ENCODE measurements at regions not wholly inside any gene's neighbourhood (a gene's known extent, or its start where the extent isn't known, plus 50 kb on each side); places are given as distances from the start of the nearest gene placed in this dataset.

DNA sequence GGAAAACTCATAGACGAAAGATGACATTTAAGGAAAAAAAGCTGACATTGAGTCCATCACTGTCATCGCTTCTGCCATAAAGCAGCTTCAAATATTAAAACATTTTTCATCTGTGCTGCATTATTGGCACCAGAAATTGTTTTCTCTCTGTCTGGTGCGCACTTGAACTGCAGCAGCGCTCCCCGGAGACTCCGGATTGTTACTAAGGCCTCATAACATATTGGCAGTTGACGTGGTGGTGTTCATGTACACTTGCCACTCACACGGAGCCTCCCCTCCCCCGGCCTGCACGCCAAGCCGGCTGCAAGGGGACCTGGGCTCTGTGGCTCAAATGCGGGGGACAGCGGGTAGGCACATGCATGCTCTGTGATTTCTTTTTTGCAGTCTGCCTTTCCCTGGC lies 203.2 kb downstream of the TSHZ3 start:
- H3K4me1 ChIP-seq (ENCODE audit: insufficient read depth, low read length): no peaks in the 10 kb centered on the region
- no peaks in the 10 kb centered on the region for H3K36me3 ChIP-seq (ENCODE audit: insufficient read depth, low read length)
- no peaks in the 10 kb centered on the region for H3K9me3 ChIP-seq (ENCODE audit: control insufficient read depth, insufficient read depth, low read length)
- H3K9ac ChIP-seq (ENCODE audit: low read depth, low read length): no peak overlapping the region

DNA sequence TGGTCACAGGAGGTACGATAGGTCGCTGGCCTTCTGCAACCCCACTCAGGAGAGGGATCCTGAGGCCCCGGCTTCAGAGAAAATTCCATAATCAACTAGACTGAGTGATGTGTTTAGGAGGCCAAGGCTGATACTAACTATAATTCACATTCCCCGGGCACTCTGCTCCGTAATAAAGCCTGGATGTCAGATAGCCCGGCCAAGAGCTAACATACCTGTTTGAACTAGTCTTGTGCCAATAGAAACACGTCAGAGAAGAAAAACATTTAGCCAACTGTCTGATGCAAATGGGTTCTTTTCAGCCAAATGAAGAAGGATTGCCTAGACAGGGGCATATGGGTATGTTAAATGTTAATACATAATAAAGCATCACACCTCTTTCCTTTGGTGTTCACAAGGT lies 204.2 kb downstream of the TSHZ3 start:
- H3K4me1 ChIP-seq (ENCODE audit: insufficient read depth, low read length): no peaks in the 10 kb centered on the region
- H3K36me3 ChIP-seq (ENCODE audit: insufficient read depth, low read length): no peaks in the 10 kb centered on the region
- no peaks in the 10 kb centered on the region for H3K9me3 ChIP-seq (ENCODE audit: control insufficient read depth, insufficient read depth, low read length)
- no peak overlapping the region for H3K9ac ChIP-seq (ENCODE audit: low read depth, low read length)

DNA sequence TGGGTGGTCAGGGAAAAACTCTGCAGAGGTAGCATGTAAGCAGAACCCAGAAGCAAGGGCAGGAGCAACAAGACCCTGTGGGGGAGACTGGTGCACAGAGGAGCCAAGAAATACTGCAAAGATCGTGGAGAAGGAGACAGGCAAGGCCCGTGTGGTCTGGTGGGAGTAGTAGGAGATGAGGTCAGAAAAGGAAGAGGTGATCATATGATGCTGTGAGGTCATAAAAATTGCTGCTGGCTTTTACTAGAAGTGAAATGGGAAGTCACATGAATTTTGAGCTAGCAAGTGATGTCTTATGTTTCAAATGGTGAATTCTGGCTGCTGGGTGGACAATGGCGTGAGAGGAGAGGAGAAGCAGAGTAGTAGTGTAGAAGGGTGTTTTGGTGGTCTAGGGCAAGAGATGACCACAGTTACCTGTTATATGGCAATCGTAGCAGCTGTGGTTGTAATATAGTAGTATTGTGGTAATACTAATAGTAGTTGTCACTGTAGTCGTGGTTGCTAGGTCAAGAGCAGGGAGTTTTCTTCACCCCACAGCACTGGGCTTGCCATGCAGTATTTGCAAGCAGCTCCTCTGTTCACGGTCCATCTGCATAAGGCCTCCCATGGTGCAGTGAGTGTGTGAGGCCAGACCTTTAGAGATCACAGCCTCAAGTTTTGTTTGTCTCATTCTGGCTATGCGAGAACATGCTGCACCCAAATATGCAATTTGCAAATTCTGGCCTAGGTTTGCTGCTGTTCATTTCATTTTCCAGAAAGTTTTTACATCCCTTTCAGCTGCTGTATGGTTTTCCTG lies 205.0 kb downstream of the TSHZ3 start:
- Histone ChIP-seq H3K4me1 (ENCODE audit: insufficient read depth, low read length) (no peaks in the 10 kb centered on the region), H3K36me3 (ENCODE audit: insufficient read depth, low read length) (no peaks in the 10 kb centered on the region), H3K9me3 (ENCODE audit: control insufficient read depth, insufficient read depth, low read length) (no peaks in the 10 kb centered on the region), H3K9ac (ENCODE audit: low read depth, low read length) (no peak overlapping the region)

DNA sequence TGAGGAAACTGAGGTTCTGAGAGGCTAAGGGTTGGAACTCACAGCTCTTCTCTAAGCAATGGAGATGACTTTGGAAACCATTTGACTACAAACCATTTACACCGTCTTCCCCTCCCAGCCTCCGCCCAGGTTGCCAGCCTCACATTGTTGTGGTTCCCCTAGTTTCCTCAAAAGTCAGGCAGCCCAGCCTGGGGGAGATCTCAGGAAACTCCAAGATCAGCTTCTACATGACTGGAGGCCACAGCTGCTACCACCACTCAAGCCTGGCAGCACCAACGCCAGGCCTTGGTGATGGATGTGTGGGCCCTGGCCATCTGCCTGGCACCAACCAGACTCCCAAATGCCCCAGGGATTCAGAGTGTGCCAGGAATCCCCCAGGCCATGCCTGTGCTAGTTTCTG lies 207.9 kb downstream of the TSHZ3 start:
- Histone ChIP-seq H3K9me3 (ENCODE audit: control insufficient read depth, insufficient read depth, low read length) (no peaks in the 10 kb centered on the region), H3K36me3 (ENCODE audit: insufficient read depth, low read length) (no peaks in the 10 kb centered on the region), H3K4me1 (ENCODE audit: insufficient read depth, low read length) (no peaks in the 10 kb centered on the region), H3K9ac (ENCODE audit: low read depth, low read length) (no peak overlapping the region)

DNA sequence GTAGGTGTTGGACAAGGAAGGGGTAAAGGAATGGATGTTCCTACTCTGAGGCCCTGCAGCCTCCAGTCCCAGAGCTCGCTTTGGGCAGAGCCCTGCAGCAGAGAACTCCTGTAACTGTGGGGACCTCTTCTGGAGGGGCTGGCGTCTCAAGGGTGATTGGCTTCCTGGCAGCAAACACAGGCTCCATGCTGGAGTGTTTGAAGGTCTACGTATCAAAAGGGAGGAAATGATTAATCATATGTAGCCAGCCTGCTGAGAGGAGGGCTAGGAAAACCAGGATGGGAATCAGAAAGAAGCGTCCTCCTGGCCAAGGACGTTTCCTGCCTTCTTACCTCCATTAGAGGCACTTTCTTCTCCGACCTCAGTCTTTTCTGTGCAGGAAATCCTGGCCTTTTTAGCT lies 208.5 kb downstream of the TSHZ3 start:
- H3K36me3 ChIP-seq (ENCODE audit: insufficient read depth, low read length): no peaks in the 10 kb centered on the region
- no peak overlapping the region for H3K9ac ChIP-seq (ENCODE audit: low read depth, low read length)
- no peaks in the 10 kb centered on the region for H3K9me3 ChIP-seq (ENCODE audit: control insufficient read depth, insufficient read depth, low read length)
- H3K4me1 ChIP-seq (ENCODE audit: insufficient read depth, low read length): no peaks in the 10 kb centered on the region

DNA sequence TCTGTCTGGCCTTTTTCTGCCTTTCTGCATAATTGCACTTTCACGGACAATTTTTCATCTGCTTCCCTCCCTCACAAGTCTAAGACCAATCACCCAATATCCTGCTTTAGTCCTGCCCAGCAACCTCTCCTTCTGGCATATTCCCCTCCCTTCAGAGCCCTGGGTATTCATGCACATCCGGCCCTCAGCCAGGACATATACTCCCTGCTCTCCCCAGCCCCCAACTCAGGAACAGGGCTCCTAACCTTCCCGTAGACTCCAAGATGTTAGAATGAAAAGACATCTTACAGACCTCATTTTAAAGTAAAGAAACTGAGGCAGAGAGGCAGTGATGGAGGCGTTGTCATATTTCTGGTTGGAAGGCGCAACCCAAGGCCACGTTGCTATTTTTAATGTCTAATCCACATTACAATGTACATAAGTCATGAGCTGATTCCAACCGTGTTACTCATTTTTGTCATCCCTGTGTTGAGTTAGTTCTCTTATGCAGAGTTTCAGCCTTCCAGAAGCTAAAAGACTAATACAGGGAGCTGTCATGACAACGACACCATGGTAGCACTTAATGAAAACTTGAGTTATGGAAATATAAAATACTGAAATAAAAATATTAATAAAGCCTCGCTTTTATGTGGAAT lies 209.2 kb downstream of the TSHZ3 start:
- H3K36me3 ChIP-seq (ENCODE audit: insufficient read depth, low read length): no peaks in the 10 kb centered on the region
- no peaks in the 10 kb centered on the region for H3K9me3 ChIP-seq (ENCODE audit: control insufficient read depth, insufficient read depth, low read length)
- H3K4me1 ChIP-seq (ENCODE audit: insufficient read depth, low read length): no peaks in the 10 kb centered on the region
- H3K9ac ChIP-seq (ENCODE audit: low read depth, low read length): no peak overlapping the region

DNA sequence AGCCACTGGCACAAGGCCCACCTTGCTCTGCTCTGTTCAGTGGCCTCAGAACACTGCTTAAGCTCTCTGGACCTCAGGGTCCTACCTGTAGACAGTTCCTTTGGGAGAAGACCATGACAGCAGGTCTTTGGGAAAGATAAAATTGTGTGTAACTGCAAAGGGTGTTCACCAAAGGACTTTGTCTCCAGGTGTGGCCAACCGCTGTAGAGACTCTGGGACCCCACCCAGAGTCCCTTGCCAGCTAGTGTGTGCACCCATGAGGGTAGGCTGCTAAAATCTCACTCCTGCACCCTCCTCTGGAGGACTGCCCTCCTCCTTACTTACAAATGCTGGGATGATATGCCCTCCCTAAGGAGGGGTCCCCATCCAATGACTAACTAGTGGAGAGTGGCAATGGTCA lies 211.2 kb downstream of the TSHZ3 start:
- no peaks in the 10 kb centered on the region for H3K36me3 ChIP-seq (ENCODE audit: insufficient read depth, low read length)
- H3K9ac ChIP-seq (ENCODE audit: low read depth, low read length): no peak overlapping the region
- no peaks in the 10 kb centered on the region for H3K9me3 ChIP-seq (ENCODE audit: control insufficient read depth, insufficient read depth, low read length)
- no peaks in the 10 kb centered on the region for H3K4me1 ChIP-seq (ENCODE audit: insufficient read depth, low read length)

DNA sequence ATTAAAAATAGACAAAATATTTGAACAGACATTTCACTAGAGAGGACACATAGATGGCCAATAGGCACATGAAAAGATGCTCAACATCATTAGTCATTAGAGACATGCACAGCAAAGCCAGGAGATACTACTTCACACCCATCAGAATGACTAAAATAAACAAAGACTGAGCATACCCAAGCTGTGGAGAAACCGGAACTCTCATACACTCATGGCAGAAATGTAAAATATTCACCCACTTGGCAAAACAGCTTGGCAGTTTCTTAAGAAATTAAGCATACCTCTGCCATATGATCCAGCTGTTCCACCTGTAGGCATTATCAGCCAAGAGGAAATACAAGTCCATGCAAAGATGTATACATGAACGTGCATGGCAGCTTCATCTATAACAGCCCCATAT lies 213.4 kb downstream of the TSHZ3 start:
- Histone ChIP-seq H3K9ac (ENCODE audit: low read depth, low read length) (no peak overlapping the region), H3K4me1 (ENCODE audit: insufficient read depth, low read length) (no peaks in the 10 kb centered on the region), H3K36me3 (ENCODE audit: insufficient read depth, low read length) (no peaks in the 10 kb centered on the region)

DNA sequence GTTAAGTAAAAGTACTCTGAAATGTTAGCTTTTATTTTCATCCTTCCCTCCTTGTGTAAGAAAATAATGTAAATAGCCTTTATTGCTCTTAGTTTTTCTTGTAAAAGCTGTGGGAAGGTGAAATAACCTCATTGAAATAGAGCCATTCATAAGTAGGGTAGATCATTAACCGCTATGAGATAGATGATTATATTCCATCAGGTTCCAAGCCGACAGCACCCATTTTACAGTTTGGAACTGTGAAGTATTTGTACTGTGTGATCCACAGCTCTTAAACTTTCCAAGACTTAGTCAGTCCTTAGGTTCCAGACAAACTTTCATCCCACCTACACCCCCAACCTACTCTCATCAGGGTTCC lies 216.5 kb downstream of the TSHZ3 start:
- Histone ChIP-seq H3K9ac (ENCODE audit: low read depth, low read length) (no peak overlapping the region), H3K9me3 (ENCODE audit: control insufficient read depth, insufficient read depth, low read length) (no peaks in the 10 kb centered on the region), H3K4me1 (ENCODE audit: insufficient read depth, low read length) (peaks cover 2% of the 10 kb centered on the region; the same call in 1 of the 2 replicates), H3K36me3 (ENCODE audit: insufficient read depth, low read length) (no peaks in the 10 kb centered on the region)

More for the DNA sequence above, 213.4 kb downstream of the TSHZ3 start:
- H3K9me3 ChIP-seq (ENCODE audit: control insufficient read depth, insufficient read depth, low read length): no peaks in the 10 kb centered on the region

DNA sequence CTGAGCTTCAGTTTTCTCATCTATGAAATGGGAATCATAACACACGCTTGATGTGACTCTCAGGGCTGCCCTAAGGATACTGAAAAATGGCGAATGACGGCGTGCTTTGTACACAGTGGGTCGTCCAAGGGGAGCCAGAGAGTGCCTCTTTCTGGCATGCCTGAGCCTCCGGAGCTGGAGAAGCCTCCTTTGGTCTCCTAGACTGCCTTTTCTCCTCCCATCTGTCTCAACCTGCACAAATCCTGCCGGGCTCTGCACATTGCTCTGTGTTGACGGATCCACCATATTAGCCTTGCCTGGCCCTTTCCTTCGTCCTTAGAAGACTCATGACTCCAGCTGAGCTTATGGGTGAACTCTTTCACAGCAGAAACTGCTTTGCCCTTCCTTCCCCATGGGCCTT lies 220.9 kb downstream of the TSHZ3 start:
- Histone ChIP-seq H3K9ac (ENCODE audit: low read depth, low read length) (no peak overlapping the region), H3K4me1 (ENCODE audit: insufficient read depth, low read length) (peaks cover 11% of the 10 kb centered on the region; the same call in 1 of the 2 replicates), H3K9me3 (ENCODE audit: control insufficient read depth, insufficient read depth, low read length) (no peaks in the 10 kb centered on the region), H3K36me3 (ENCODE audit: insufficient read depth, low read length) (no peaks in the 10 kb centered on the region)

DNA sequence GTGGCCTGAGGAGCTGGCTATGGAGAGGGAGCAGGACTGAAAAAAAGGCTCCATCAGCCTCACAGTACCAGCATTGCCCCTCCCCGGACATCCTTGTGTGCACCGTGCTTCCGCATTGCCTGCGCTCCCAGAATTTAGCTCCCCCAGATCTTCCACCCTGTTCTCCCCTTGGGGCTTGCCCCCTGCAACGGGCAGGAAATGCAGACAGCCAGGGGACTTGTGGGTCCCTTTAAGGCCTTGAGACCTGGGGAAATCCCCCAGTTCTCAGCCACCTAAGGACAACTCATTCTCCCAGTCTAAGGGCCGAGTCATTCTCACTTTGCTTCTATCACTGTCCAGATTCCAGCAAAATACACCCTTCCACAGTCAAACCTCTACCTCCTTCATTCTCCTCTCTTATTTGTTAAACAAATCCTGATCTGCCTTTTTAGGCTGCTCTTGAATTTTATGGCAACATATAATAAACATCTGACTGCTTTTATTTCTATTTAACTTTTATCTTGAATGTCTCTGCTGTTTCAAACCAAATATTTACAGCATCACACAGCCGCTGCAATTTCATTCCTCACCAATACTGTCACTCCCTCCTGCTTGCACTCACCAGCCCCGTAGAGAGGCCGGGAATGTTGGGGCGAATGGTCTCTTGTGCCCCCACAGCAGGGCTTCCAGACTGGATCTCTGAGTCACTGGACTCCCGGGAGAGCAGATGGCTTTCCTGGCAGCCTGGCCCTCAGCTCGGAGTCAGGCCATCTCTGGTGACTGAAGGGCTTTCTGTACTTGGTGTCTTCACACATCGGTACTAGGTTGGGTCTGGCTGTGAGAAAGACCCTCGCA lies 221.9 kb downstream of the TSHZ3 start:
- Histone ChIP-seq H3K4me1 (ENCODE audit: insufficient read depth, low read length) (peaks cover 11% of the 10 kb centered on the region; the same call in 1 of the 2 replicates), H3K9me3 (ENCODE audit: control insufficient read depth, insufficient read depth, low read length) (no peaks in the 10 kb centered on the region), H3K9ac (ENCODE audit: low read depth, low read length) (no peak overlapping the region), H3K36me3 (ENCODE audit: insufficient read depth, low read length) (no peaks in the 10 kb centered on the region)

DNA sequence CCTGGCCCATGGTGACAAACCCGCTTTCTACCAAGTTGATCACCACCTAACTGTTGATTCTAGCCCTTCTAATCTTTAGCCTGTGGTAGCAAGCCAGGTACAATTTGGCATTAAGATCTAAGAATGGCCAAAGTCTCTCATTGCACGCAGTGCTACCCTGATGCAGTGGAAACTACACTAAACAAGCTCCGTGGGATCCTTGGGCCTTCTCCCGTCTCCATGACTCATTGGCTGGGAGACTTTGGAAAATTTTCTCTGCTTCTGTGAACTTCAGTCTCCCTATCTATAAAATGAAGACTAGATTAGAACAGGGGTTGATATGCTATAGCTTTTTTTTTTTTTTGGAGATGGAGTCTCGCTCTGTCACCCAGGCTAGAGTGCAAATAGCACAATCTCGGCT lies 223.0 kb downstream of the TSHZ3 start:
- Histone ChIP-seq H3K9me3 (ENCODE audit: control insufficient read depth, insufficient read depth, low read length) (no peaks in the 10 kb centered on the region), H3K4me1 (ENCODE audit: insufficient read depth, low read length) (peaks cover 11% of the 10 kb centered on the region; the same call in 1 of the 2 replicates), H3K36me3 (ENCODE audit: insufficient read depth, low read length) (no peaks in the 10 kb centered on the region), H3K9ac (ENCODE audit: low read depth, low read length) (no peak overlapping the region)

DNA sequence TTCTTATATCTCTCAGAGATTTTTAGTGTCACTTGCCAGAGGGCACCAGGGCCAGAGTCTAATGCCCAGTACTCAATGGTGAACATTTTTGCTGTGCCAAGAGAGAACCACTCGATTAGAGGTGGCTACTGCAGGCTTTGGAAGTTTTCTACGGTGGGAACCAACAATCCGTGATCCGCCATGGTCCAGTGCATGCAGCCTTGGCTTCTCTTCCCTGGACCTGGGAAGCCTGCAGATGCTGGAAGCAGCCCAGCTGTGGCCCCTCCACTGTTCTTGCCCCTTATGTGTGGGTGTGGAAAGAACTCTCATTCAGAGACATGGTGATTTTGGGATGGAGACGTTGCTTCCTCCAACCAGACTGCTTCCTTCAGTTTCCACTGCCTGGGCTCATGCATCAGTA lies 224.2 kb downstream of the TSHZ3 start:
- Histone ChIP-seq H3K9ac (ENCODE audit: low read depth, low read length) (no peak overlapping the region), H3K36me3 (ENCODE audit: insufficient read depth, low read length) (no peaks in the 10 kb centered on the region), H3K9me3 (ENCODE audit: control insufficient read depth, insufficient read depth, low read length) (no peaks in the 10 kb centered on the region), H3K4me1 (ENCODE audit: insufficient read depth, low read length) (peaks cover 11% of the 10 kb centered on the region; the same call in 1 of the 2 replicates)

DNA sequence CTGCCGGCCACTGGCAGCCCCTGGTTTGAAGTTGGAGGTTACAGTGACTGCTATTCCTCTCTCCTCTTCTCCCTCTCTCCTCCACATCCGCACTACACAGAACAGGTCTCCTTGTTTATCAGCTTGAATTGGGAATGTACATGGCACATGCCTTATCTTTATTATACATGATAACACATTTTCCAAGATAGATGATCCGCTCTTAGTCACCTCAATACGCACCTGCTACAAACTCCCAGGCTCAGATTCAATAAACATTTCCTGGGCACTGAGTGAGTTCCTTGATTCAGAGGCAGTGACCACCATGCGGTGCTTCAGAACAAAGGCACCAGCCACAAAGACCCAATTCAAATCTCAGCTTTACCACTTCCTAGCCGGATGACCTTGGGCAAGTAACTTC lies 227.7 kb downstream of the TSHZ3 start:
- Histone ChIP-seq H3K4me1 (ENCODE audit: insufficient read depth, low read length) (no peaks in the 10 kb centered on the region), H3K9me3 (ENCODE audit: control insufficient read depth, insufficient read depth, low read length) (no peaks in the 10 kb centered on the region), H3K9ac (ENCODE audit: low read depth, low read length) (no peak overlapping the region), H3K36me3 (ENCODE audit: insufficient read depth, low read length) (no peaks in the 10 kb centered on the region)

All from ES-I3 (cell line).